Neuronal stem cell (in vitro differentiated cells): ENCODE measurements at regions not wholly inside any gene's neighbourhood (a gene's known extent, or its start where the extent isn't known, plus 50 kb on each side); places are given as distances from the start of the nearest gene placed in this dataset.

Experiments used
- DNase-seq: peaks from one replicate; pipeline ENCODE4 v3.0.0-alpha.2; 2013; ENCODE audit warnings: low spot score
- H2AFZ ChIP-seq: one replicate; pipeline ENCODE4 v1.6.1; 2013; ENCODE audit warnings: mild to moderate bottlenecking, low read length, inconsistent platforms
- H2AK5ac ChIP-seq: 2 replicates; pipeline ENCODE4 v1.6.1; 2013; ENCODE audit warnings: low read depth, mild to moderate bottlenecking, inconsistent platforms, low read length, moderate library complexity, mixed read lengths
- H2BK120ac ChIP-seq: 2 replicates; pipeline ENCODE4 v1.6.1; 2013; ENCODE audit warnings: low read depth, mild to moderate bottlenecking, inconsistent platforms, low read length, moderate library complexity, mixed read lengths
- H2BK12ac ChIP-seq: one replicate; pipeline ENCODE4 v1.6.1; 2013; ENCODE audit warnings: low read length, inconsistent platforms
- H2BK15ac ChIP-seq: 2 replicates; pipeline ENCODE4 v1.6.1; 2013; ENCODE audit warnings: mild to moderate bottlenecking, low read length, inconsistent platforms, mixed read lengths
- H2BK5ac ChIP-seq: one replicate; pipeline ENCODE4 v1.6.1; 2013; ENCODE audit warnings: inconsistent platforms, mild to moderate bottlenecking, low read length, moderate library complexity
- H3K14ac ChIP-seq: one replicate; pipeline ENCODE4 v1.6.1; 2013; ENCODE audit warnings: low read length, inconsistent platforms
- H3K18ac ChIP-seq: 2 replicates; pipeline ENCODE4 v1.6.1; 2013; ENCODE audit warnings: low read length, inconsistent platforms
- H3K23ac ChIP-seq: 2 replicates; pipeline ENCODE4 v1.6.1; 2013; ENCODE audit warnings: low read depth, mild to moderate bottlenecking, mixed read lengths, low read length, inconsistent platforms; ENCODE audit not compliant: poor library complexity
- H3K27ac ChIP-seq: replicated peaks from 3 replicates; pipeline ENCODE4 v1.5.1; 2013; ENCODE audit warnings: low read length, inconsistent platforms
- H3K27me3 ChIP-seq, 3 experiments: 2 replicates each; pipeline ENCODE4 v1.6.1; 2013; ENCODE audit warnings: low read length in 3 of 3, mild to moderate bottlenecking in 2 of 3, inconsistent platforms in 1 of 3, low read depth in 1 of 3, mixed read lengths in 1 of 3, moderate library complexity in 1 of 3; ENCODE audit not compliant: control insufficient read depth in 3 of 3, insufficient read depth in 3 of 3
- H3K36me3 ChIP-seq, 2 donors: replicated peaks in 1 of 2; 2 replicates each; pipeline ENCODE4 v1.6.1; 2013; ENCODE audit warnings: low read length in 2 of 2; ENCODE audit not compliant: control insufficient read depth in 2 of 2, insufficient read depth in 2 of 2
- H3K4ac ChIP-seq: 2 replicates; pipeline ENCODE4 v1.6.1; 2013; ENCODE audit warnings: inconsistent platforms, mild to moderate bottlenecking, low read length, moderate library complexity
- H3K4me1 ChIP-seq, 2 donors: 1 replicate in 1 of 2; 2 replicates in 1 of 2; pipeline ENCODE4 v1.6.1; 2013; ENCODE audit warnings: low read length in 2 of 2, low read depth in 1 of 2; ENCODE audit not compliant: control insufficient read depth in 2 of 2, insufficient read depth in 1 of 2
- H3K4me2 ChIP-seq: one replicate; pipeline ENCODE4 v1.6.1; 2013; ENCODE audit warnings: mild to moderate bottlenecking, low read length, inconsistent platforms; ENCODE audit not compliant: insufficient read depth, poor library complexity, severe bottlenecking
- H3K4me3 ChIP-seq, 2 donors: 2 replicates each; pipeline ENCODE4 v1.5.1; 2013; ENCODE audit warnings: low read length in 2 of 2, mild to moderate bottlenecking in 2 of 2, inconsistent platforms in 1 of 2, moderate library complexity in 1 of 2
- H3K79me1 ChIP-seq: one replicate; pipeline ENCODE4 v1.6.1; 2013; ENCODE audit warnings: low read depth, mild to moderate bottlenecking, inconsistent platforms, low read length, moderate library complexity
- H3K9ac ChIP-seq: one replicate; pipeline ENCODE4 v1.6.1; 2013; ENCODE audit warnings: mild to moderate bottlenecking, low read depth, low read length, inconsistent platforms; ENCODE audit not compliant: poor library complexity
- H3K9me3 ChIP-seq, 2 donors: replicated peaks in 1 of 2; 2 replicates each; pipeline versions ENCODE3 to v1.6.1; 2013; ENCODE audit warnings: low read length in 2 of 2, mild to moderate bottlenecking in 2 of 2, inconsistent platforms in 1 of 2, low read depth in 1 of 2, mixed read lengths in 1 of 2, moderate library complexity in 1 of 2; ENCODE audit not compliant: control insufficient read depth in 2 of 2, insufficient read depth in 1 of 2
- H4K8ac ChIP-seq: one replicate; pipeline ENCODE4 v1.6.1; 2013; ENCODE audit warnings: low read depth, mild to moderate bottlenecking, inconsistent platforms, low read length, moderate library complexity
- H4K91ac ChIP-seq: one replicate; pipeline ENCODE4 v1.6.1; 2013; ENCODE audit warnings: low read length, low read depth, mild to moderate bottlenecking, inconsistent platforms; ENCODE audit not compliant: poor library complexity
- WGBS, 2 donors: extraction: QIAGEN DNeasy Blood & Tissue Kit; methylation state at CpG; one replicate each; pipeline ENCODE4 v1.1.7; 2013; ENCODE audit warnings: missing lambda C conversion rate in 2 of 2, mixed read lengths in 1 of 2; ENCODE audit not compliant: insufficient read length in 2 of 2, insufficient replicate concordance in 1 of 2; ENCODE audit errors: extremely low coverage in 2 of 2; 5-methylcytosine and 5-hydroxymethylcytosine counted together

DNA sequence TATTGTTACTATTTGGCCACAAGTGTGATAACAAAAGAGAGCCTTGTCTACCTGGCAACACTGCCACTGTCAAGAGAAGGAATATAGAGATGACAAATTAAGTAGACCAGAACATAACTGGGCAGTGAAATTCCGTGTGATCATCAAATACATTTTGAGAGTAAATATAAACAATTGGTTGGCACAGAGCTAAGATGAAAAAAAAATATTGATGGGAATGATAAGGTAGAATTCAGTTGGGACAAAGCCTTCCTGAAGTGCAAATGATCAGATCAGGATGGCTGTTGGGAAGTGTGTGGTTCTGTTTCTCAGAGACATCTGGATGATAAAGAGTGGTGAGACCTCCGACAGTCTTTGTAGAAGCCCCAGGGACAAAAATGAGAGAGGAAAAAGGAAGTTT, 205.5 kb upstream of the CAMK1G start:
- Histone ChIP-seq H3K27ac (no peak overlapping the region), H2AK5ac (no peak overlapping the region)

DNA sequence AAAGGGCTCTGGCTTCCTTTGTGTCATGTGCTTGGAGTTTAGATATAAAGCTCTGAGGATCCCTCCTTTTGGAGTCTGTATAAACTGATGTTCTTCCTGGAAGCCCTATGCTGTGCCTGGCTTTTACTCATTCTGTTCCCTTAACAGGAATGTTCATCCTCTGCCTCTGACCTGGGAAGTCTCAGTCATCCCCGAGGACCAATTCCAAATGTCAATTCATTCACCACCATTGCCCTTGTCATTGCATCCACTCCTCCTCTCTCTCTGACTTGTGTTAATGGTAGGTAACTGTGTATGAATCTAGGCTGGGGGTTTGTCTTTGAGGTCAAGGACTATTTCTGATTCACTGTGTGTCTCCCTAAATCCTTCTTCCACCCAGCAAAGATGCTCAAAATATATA, 204.2 kb upstream of the CAMK1G start:
- peaks cover 0 to 14% of the 10 kb centered on the region in 2 donors for H3K4me1 ChIP-seq

More for the DNA sequence above, 205.5 kb upstream of the CAMK1G start:
- no peak overlapping the region for H3K4me2 ChIP-seq
- no peak overlapping the region for H4K8ac ChIP-seq
- H2BK120ac ChIP-seq = no peak overlapping the region
- no peak overlapping the region for H3K18ac ChIP-seq
- no peak for DNase-seq
- H3K23ac ChIP-seq = no peak overlapping the region
- no peaks in the 10 kb centered on the region for H3K9me3 ChIP-seq
- H2BK15ac ChIP-seq = no peak overlapping the region
- H3K36me3 ChIP-seq = no peaks in the 10 kb centered on the region
- no peak overlapping the region for H4K91ac ChIP-seq
- H2AFZ ChIP-seq = no peak overlapping the region
- H3K9ac ChIP-seq = no peak overlapping the region
- H3K27me3 ChIP-seq = no peaks in the 10 kb centered on the region
- no peak overlapping the region for H3K14ac ChIP-seq
- H2BK12ac ChIP-seq = no peak overlapping the region
- H3K4me3 ChIP-seq = no peak overlapping the region
- H3K4ac ChIP-seq = no peak overlapping the region
- peaks cover 0 to 9% of the 10 kb centered on the region in 2 donors for H3K4me1 ChIP-seq
- WGBS, 2 donors = no CpG with 5 or more reads among the region's 2 CpGs
- no peak overlapping the region for H2BK5ac ChIP-seq
- no peaks in the 10 kb centered on the region for H3K79me1 ChIP-seq

DNA sequence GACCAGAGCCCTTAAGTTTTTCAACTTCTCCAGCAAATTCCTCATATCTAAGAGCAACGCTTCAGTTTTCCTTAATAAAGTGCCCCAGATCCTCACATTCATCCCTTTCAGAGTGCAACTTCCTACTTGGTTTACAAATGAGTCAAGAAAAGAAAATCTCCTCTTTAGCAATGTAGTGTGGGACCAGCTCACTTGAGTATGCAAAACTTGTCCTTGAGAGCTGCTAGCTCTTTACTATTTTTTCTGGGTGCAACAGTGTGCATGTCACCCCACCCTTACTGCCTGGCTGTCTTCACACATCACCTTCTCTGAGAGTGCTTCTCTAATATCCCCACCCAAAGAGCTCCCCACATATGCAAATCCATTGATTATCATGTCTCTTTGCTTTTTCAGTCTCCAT, 203.1 kb upstream of the CAMK1G start:
- DNase-seq = no peak
- H3K4me1 ChIP-seq = peaks cover 0 to 14% of the 10 kb centered on the region in 2 donors

More for the DNA sequence above, 204.2 kb upstream of the CAMK1G start:
- H2BK5ac ChIP-seq = no peak overlapping the region
- H3K9me3 ChIP-seq = no peaks in the 10 kb centered on the region
- H3K4me3 ChIP-seq = no peak overlapping the region
- H3K14ac ChIP-seq = no peak overlapping the region
- no peak overlapping the region for H3K23ac ChIP-seq
- H3K27ac ChIP-seq = no peak overlapping the region
- no peaks in the 10 kb centered on the region for H3K79me1 ChIP-seq
- no peak for DNase-seq
- H3K9ac ChIP-seq = no peak overlapping the region
- H3K18ac ChIP-seq = no peak overlapping the region
- no peak overlapping the region for H3K4ac ChIP-seq
- WGBS, 2 donors = no CpG with 5 or more reads among the region's 1 CpG
- no peak overlapping the region for H2BK12ac ChIP-seq
- no peaks in the 10 kb centered on the region for H3K27me3 ChIP-seq
- no peak overlapping the region for H2BK15ac ChIP-seq
- H3K36me3 ChIP-seq = no peaks in the 10 kb centered on the region
- H4K8ac ChIP-seq = no peak overlapping the region
- no peak overlapping the region for H4K91ac ChIP-seq
- no peak overlapping the region for H2AFZ ChIP-seq
- H3K4me2 ChIP-seq = no peak overlapping the region
- no peak overlapping the region for H2AK5ac ChIP-seq
- H2BK120ac ChIP-seq = no peak overlapping the region

DNA sequence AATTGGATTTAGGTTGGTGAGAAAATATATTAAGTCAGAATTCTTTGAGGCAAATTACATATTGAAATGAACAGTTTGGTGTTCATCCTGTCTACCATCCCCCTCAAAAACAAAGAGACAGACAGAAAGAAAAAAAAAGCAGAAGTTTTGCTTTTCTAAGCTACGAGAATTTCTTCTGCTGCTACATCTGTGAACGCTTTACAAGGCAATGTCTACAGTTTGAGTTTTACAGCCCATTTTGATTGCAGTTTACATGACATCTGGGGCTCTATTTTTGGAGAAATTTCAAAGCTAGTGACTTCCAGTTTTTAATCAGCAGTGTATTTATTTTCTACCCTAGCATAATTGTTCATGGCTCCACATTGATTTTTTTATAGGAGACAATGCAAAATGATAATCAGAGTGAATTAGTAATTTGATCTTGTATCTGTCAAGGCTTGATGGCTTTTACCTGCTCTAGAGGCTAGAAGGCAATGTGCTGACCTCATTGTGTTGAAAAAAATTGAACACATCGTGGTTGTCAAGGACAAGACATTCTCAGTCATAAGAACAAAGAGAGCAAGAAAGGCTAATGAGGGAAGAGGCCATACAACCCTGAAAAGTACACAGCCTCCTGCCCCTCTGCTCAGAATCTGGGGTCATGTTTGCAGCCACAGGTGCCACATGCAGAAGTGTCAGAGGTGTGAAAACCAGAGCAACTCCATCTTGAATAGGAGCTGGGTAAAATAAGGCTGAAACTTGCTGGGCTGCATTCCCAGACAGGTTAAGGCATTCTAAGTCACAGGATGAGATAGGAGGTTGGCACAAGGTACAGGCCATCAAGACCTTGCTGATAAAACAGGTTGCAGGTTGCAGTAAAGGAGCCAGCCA, 201.0 kb upstream of the CAMK1G start:
- no peak overlapping the region for H2BK5ac ChIP-seq
- no peaks in the 10 kb centered on the region for H3K36me3 ChIP-seq
- no peak overlapping the region for H3K23ac ChIP-seq
- no peak for DNase-seq
- no peak overlapping the region for H3K9ac ChIP-seq
- H3K14ac ChIP-seq = no peak overlapping the region
- H2BK12ac ChIP-seq = no peak overlapping the region
- H2AFZ ChIP-seq = no peak overlapping the region
- H3K4me1 ChIP-seq = peaks cover 0 to 13% of the 10 kb centered on the region in 2 donors
- WGBS, 2 donors = no CpG with 5 or more reads among the region's 3 CpGs
- H3K9me3 ChIP-seq = no peaks in the 10 kb centered on the region
- no peaks in the 10 kb centered on the region for H3K79me1 ChIP-seq
- no peaks in the 10 kb centered on the region for H3K27me3 ChIP-seq
- H3K18ac ChIP-seq = no peak overlapping the region
- no peak overlapping the region for H4K8ac ChIP-seq
- no peak overlapping the region for H2BK120ac ChIP-seq
- H2BK15ac ChIP-seq = no peak overlapping the region
- H3K27ac ChIP-seq = no peak overlapping the region
- H2AK5ac ChIP-seq = no peak overlapping the region
- no peak overlapping the region for H3K4ac ChIP-seq
- no peak overlapping the region for H4K91ac ChIP-seq
- H3K4me3 ChIP-seq = no peak overlapping the region
- no peak overlapping the region for H3K4me2 ChIP-seq

More for the DNA sequence above, 203.1 kb upstream of the CAMK1G start:
- no peak overlapping the region for H4K91ac ChIP-seq
- no peak overlapping the region for H3K23ac ChIP-seq
- H3K18ac ChIP-seq = no peak overlapping the region
- no peak overlapping the region for H3K14ac ChIP-seq
- H2AFZ ChIP-seq = no peak overlapping the region
- no peak overlapping the region for H3K9ac ChIP-seq
- H2BK15ac ChIP-seq = no peak overlapping the region
- no peak overlapping the region for H2BK120ac ChIP-seq
- H3K27ac ChIP-seq = no peak overlapping the region
- no peak overlapping the region for H3K4me2 ChIP-seq
- no peaks in the 10 kb centered on the region for H3K36me3 ChIP-seq
- no peak overlapping the region for H3K4ac ChIP-seq
- no peak overlapping the region for H2AK5ac ChIP-seq
- no peak overlapping the region for H2BK5ac ChIP-seq
- H3K9me3 ChIP-seq = no peaks in the 10 kb centered on the region
- no peaks in the 10 kb centered on the region for H3K27me3 ChIP-seq
- no peak overlapping the region for H4K8ac ChIP-seq
- no peak overlapping the region for H3K4me3 ChIP-seq
- H3K79me1 ChIP-seq = no peaks in the 10 kb centered on the region
- no peak overlapping the region for H2BK12ac ChIP-seq
- no CpG with 5 or more reads among the region's 1 CpG for WGBS, 2 donors
